RWPE2 (cell line): ENCODE measurements at regions not wholly inside any gene's neighbourhood (a gene's known extent, or its start where the extent isn't known, plus 50 kb on each side); places are given as distances from the start of the nearest gene placed in this dataset.

Source experiments
- ATAC-seq: fragments of 200-7000 bp; cut with Tn5 transposase; 3 replicates; pipeline ENCODE4 v1.9.1; 2021; ENCODE audit warnings: low read depth
- DNase-seq: peaks from one replicate; pipeline ENCODE4 v3.0.0-alpha.2; 2020; ENCODE audit warnings: low spot score
- H3K27ac ChIP-seq: fragments of 450-650 bp; 2 replicates; pipeline ENCODE4 v1.5.1; 2017; ENCODE audit warnings: mild to moderate bottlenecking; ENCODE audit not compliant: poor library complexity, severe bottlenecking
- H3K27me3 ChIP-seq: fragments of 250-450 bp; sonication (Bioruptor Pico); 2 replicates; pipeline ENCODE4 v1.5.1; 2021; ENCODE audit warnings: mild to moderate bottlenecking, moderate library complexity; ENCODE audit not compliant: insufficient read depth, poor library complexity, severe bottlenecking
- H3K36me3 ChIP-seq: fragments of 250-450 bp; sonication (Bioruptor Pico); 2 replicates; pipeline ENCODE4 v1.5.1; 2020; ENCODE audit warnings: low read depth, mild to moderate bottlenecking, moderate library complexity
- H3K4me1 ChIP-seq: fragments of 250-450 bp; sonication (Bioruptor Pico); 2 replicates; pipeline ENCODE4 v1.5.1; 2021; ENCODE audit warnings: mild to moderate bottlenecking, moderate library complexity; ENCODE audit not compliant: insufficient read depth, poor library complexity, severe bottlenecking
- H3K4me3 ChIP-seq: fragments of 250-450 bp; sonication (Bioruptor Pico); 2 replicates; pipeline ENCODE4 v1.5.1; 2021; ENCODE audit warnings: mild to moderate bottlenecking, moderate library complexity; ENCODE audit not compliant: severe bottlenecking
- H3K9me3 ChIP-seq: fragments of 250-450 bp; sonication (Bioruptor Pico); 2 replicates; pipeline ENCODE4 v1.5.1; 2021; ENCODE audit warnings: mild to moderate bottlenecking, moderate library complexity; ENCODE audit not compliant: severe bottlenecking
- TF ChIP-seq, protein P1 (sequence below): fragments of 450-650 bp; IDR thresholded peaks from one replicate; pipeline ENCODE4 v1.5.1; 2017; ENCODE audit warnings: mild to moderate bottlenecking, moderate library complexity; ENCODE audit not compliant: poor library complexity, severe bottlenecking

- no peak overlapping the region for H3K4me3 ChIP-seq
- TF ChIP-seq, protein P1, sequence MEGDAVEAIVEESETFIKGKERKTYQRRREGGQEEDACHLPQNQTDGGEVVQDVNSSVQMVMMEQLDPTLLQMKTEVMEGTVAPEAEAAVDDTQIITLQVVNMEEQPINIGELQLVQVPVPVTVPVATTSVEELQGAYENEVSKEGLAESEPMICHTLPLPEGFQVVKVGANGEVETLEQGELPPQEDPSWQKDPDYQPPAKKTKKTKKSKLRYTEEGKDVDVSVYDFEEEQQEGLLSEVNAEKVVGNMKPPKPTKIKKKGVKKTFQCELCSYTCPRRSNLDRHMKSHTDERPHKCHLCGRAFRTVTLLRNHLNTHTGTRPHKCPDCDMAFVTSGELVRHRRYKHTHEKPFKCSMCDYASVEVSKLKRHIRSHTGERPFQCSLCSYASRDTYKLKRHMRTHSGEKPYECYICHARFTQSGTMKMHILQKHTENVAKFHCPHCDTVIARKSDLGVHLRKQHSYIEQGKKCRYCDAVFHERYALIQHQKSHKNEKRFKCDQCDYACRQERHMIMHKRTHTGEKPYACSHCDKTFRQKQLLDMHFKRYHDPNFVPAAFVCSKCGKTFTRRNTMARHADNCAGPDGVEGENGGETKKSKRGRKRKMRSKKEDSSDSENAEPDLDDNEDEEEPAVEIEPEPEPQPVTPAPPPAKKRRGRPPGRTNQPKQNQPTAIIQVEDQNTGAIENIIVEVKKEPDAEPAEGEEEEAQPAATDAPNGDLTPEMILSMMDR = no peak
- no peak for ATAC-seq
- H3K4me1 ChIP-seq = no peaks in the 10 kb centered on the region
- H3K36me3 ChIP-seq = no peaks in the 10 kb centered on the region
- no peaks in the 10 kb centered on the region for H3K27me3 ChIP-seq
- H3K9me3 ChIP-seq = no peaks in the 10 kb centered on the region
- DNase-seq = no peak
- no peak overlapping the region for H3K27ac ChIP-seq
Measured at GRCh38 chr7:4513450-4513849, 168.6 kb upstream of the FOXK1 start.

DNA sequence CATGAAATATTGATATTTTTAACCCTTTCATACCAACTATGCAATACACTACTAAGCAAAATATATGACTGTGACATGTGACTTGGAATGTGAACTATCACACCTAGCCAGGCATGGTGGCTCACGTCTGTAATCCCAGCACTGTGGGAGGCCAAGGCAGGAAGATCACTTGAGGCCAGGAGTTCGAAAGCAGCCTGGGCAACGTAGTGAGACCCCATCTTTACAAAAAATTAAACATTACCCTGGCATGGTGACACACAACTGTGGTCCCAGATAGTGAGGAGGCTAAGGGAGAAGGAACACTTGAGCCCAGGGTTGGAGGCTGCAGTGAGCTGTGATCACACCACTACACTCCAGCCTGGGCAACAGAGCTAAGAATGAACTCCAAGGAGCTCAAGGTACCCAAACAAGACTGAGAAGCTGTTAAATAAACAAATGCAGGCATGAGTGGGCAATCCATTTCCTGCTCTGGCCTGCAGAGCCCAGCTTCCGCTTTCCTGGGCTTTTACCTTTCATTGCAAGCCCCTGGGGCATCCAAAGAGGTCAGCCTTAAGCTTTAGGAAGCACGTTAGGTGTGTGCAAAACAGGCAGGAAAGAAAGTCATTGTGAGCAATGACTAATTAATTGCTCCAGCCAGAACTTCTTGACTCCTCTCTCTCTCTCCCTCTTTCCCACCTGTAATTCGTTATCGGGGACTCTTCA is 162.1 kb upstream of the FOXK1 start:
- DNase-seq = no peak
- Histone ChIP-seq H3K4me3 (no peak overlapping the region), H3K36me3 (no peaks in the 10 kb centered on the region), H3K27ac (no peak overlapping the region), H3K27me3 (no peaks in the 10 kb centered on the region), H3K4me1 (no peaks in the 10 kb centered on the region), H3K9me3 (no peaks in the 10 kb centered on the region)
- TF ChIP-seq, protein P1 = no peak
- ATAC-seq = no peak

DNA sequence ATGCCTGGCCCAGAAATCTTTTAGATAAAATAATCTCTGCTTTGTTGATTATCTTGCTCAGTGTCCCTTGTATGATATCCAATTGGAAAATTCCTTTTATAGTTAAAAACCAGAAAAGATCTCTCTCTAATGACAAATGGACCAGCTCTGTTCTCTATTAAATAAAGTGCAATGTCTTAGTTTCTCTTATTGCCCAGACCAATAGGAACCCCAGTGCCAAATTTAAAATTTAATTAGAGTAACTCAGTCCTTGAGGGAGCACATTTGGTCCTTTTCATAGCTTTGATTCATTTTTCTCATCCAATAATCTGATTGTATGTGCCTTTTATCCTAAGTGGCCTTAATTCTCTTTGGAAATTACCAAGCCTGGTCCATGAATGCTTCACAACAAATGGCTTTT is 158.9 kb upstream of the FOXK1 start:
- ATAC-seq (no peak), DNase-seq (no peak)
- H3K4me3 ChIP-seq = no peak overlapping the region
- H3K27ac ChIP-seq = no peak overlapping the region
- no peaks in the 10 kb centered on the region for H3K27me3 ChIP-seq
- H3K36me3 ChIP-seq = no peaks in the 10 kb centered on the region
- H3K9me3 ChIP-seq = no peaks in the 10 kb centered on the region
- no peaks in the 10 kb centered on the region for H3K4me1 ChIP-seq
- TF ChIP-seq, protein P1 = no peak

DNA sequence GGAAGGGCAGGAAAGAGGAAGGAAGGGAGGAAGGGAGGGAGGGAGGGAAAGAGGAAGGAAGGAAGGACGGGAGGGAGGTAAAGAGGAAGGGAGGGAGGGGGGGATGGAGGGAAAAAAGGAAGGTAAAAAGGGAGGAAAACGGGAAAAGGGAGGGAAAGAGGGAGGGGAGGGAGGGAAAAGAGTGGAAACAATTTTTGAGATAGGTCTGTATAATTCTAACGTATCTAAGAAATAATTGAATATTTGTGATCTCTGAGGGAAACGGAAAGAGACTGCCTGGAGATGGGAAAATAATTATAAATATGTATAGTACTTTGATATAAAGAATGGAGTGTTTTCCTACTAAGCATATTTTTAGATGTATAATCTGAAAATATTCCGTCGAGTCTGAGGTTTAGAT is 158.2 kb upstream of the FOXK1 start:
- DNase-seq (no peak), ATAC-seq (no peak)
- H3K27me3 ChIP-seq = no peaks in the 10 kb centered on the region
- no peaks in the 10 kb centered on the region for H3K4me1 ChIP-seq
- no peaks in the 10 kb centered on the region for H3K9me3 ChIP-seq
- H3K27ac ChIP-seq = no peak overlapping the region
- H3K36me3 ChIP-seq = no peaks in the 10 kb centered on the region
- TF ChIP-seq, protein P1 = no peak
- no peak overlapping the region for H3K4me3 ChIP-seq

DNA sequence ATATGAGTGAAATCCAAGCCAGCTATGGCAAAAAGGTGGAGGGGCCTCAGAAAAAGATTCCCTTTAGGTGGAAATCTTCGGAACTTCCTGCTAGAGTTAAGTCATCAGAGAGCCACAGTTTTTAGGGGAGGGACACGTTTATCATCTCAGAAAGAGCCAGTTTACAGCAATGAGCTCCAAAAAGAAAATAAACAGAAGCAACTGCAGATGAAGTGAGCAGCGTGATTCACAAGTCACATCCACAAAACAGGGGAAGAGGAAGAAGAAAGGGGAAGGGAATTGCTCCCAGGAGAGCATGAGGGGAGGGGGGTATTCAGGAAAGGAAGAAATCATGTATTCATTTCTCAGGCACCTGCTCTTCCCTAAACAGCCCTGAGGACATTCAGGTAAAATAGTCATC is 156.2 kb upstream of the FOXK1 start:
- TF ChIP-seq, protein P1 = no peak
- no peaks in the 10 kb centered on the region for H3K27me3 ChIP-seq
- no peak for ATAC-seq

More for the DNA sequence above, 156.2 kb upstream of the FOXK1 start:
- no peaks in the 10 kb centered on the region for H3K36me3 ChIP-seq
- no peak overlapping the region for H3K4me3 ChIP-seq
- H3K9me3 ChIP-seq = no peaks in the 10 kb centered on the region
- H3K27ac ChIP-seq = no peak overlapping the region
- H3K4me1 ChIP-seq = no peaks in the 10 kb centered on the region
- no peak for DNase-seq
